ENCODE measurements at regions not wholly inside any gene's neighbourhood (a gene's known extent, or its start where the extent isn't known, plus 50 kb on each side); places are given as distances from the start of the nearest gene placed in this dataset.

DNA sequence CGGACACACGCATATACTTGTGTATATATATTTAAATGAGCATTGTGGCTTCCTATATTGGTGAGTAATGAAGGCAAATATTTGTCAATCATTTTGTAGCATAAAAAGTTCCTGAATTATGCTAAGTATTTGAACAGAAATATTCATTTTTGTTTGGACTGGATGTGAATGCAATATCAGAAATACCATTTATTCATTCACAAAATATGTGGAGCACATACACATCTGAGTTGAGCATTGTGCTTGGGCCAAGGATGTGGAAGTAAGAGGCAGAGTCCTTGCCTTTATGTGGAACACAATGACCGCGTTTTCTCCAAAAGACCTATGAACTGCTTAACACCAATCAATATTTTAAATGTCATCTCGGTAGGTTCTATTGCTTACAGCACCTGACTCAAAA lies 1086.5 kb downstream of the NR2F1-AS1 start:
- Mint-ChIP-seq H3K4me3 (no peak overlapping the region), H3K9me3 (peaks cover 2% of the 10 kb centered on the region), H3K4me1 (ENCODE audit: low read depth) (no peaks in the 10 kb centered on the region), H3K27me3 (ENCODE audit: low read depth) (no peaks in the 10 kb centered on the region), H3K36me3 (ENCODE audit: insufficient read depth) (no peaks in the 10 kb centered on the region)
- ATAC-seq (no peak), DNase-seq (no peak)

DNA sequence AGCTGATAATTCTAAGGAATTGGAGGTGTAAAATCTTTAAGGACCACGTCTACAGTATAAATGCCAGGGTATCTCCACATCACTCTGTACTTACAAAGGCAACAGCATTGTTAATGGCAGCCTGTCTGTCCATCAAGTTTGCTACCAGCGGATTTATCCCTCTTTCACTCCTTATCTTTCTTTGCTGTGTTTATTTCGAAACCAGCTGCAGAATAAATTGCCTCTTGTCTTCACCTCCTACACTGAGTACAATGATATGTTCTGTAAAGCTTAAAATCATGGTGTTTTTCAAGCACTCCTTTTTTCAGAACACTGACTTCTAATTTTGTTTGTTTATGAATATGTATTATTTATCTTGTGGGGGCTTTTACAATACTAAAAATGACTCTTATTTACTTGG lies 1088.1 kb downstream of the NR2F1-AS1 start:
- no peaks in the 10 kb centered on the region for H3K4me1 Mint-ChIP-seq (ENCODE audit: low read depth)
- H3K9me3 Mint-ChIP-seq = peaks cover 4% of the 10 kb centered on the region
- ATAC-seq (no peak), DNase-seq (no peak)
- H3K36me3 Mint-ChIP-seq (ENCODE audit: insufficient read depth) = no peaks in the 10 kb centered on the region
- H3K27me3 Mint-ChIP-seq (ENCODE audit: low read depth) = no peaks in the 10 kb centered on the region
- no peak overlapping the region for H3K4me3 Mint-ChIP-seq

DNA sequence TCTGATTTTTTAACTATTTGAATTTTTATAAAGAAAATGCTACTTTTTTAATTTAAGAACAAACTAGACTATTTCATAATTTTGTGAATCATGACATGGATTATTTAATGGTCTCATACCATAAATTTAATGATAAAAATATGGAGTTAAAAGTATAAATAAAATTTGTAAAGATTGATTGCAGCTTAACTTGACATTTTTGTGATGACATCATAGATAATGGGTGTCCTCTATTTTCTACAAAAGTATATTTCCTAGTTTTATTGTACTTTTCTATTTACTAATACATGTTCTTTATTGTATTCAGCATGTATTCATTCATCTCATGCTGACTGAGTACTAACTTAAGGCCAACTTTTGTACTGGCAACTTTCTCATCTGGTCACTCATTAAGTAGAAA lies 1096.5 kb downstream of the NR2F1-AS1 start:
- no peak overlapping the region for H3K4me3 Mint-ChIP-seq
- H3K27me3 Mint-ChIP-seq (ENCODE audit: low read depth) = no peaks in the 10 kb centered on the region
- no peaks in the 10 kb centered on the region for H3K36me3 Mint-ChIP-seq (ENCODE audit: insufficient read depth)
- no peaks in the 10 kb centered on the region for H3K4me1 Mint-ChIP-seq (ENCODE audit: low read depth)
- peaks cover 6% of the 10 kb centered on the region for H3K9me3 Mint-ChIP-seq
- DNase-seq = no peak
- no peak for ATAC-seq

DNA sequence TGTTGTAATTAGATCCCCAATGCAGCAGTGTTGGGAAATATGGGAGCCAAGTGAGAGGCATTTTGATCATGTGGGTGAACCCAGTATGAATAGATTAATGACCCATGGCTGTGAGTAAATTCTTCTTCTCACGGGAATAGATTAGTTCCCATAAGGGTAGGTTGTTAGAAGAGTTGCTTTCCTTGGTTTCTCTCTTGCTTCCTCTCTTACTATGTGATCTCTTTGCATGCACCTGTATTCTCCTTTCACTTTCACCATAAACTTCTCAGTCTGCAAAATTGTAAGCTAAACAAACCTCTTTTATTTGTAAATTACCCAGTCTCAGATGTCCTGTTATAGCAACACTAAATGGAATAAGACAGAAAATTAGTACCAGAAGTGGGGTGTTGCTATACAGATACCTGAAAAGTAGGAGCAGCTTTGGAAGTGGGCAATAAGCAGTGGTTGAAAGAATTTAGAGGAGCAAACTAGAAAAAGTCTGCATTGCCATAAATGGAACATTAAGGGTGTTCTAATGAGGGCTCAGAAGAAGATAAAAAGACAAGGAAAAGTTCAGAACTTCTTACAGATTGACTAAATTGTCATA lies 1090.0 kb upstream of the ARRDC3 start:
- Mint-ChIP-seq H3K27me3 (ENCODE audit: low read depth) (no peaks in the 10 kb centered on the region), H3K9me3 (peaks cover 15% of the 10 kb centered on the region), H3K4me3 (no peak overlapping the region), H3K4me1 (ENCODE audit: low read depth) (no peaks in the 10 kb centered on the region), H3K36me3 (ENCODE audit: insufficient read depth) (no peaks in the 10 kb centered on the region)
- DNase-seq = no peak
- no peak for ATAC-seq

DNA sequence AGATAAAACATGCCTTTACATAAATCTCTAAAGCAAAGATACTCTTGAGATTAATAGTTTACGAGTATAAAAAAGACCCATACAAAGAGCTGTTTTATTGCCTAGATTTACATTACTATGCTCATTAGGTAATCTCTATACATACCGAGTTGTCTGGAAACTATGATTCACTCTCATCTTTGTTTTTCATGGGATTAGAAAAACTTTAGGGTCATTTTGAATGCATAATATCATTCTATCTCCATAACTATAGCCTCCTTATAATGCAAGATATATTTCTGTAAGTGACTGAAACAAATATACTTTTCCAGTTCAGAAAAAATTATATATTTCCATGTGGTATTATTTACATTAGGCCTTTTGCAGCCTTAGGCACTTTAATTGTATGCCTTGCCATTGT lies 1088.7 kb upstream of the ARRDC3 start:
- Mint-ChIP-seq H3K27me3 (ENCODE audit: low read depth) (no peaks in the 10 kb centered on the region), H3K36me3 (ENCODE audit: insufficient read depth) (no peaks in the 10 kb centered on the region), H3K4me3 (no peak overlapping the region), H3K9me3 (peaks cover 15% of the 10 kb centered on the region), H3K4me1 (ENCODE audit: low read depth) (no peaks in the 10 kb centered on the region)
- ATAC-seq (no peak), DNase-seq (no peak)

DNA sequence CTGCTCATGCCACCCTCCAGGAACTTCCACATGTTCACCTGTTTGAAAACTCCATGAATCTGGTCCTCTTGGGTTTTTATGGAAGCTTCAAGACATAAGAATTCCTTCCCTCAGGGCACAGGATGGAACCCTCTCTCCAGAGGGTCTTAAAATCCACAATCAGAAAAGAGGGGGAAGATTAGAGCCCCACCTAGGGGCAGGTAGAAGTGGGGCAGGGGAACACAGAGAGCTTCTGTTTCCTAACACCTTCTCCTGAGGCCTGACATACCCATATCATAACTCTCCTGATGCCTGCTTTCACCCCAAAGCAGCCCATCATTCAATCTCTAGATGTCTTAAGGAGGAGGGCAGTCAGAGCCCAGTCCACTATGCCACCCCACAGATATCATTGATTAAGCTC lies 1087.7 kb upstream of the ARRDC3 start:
- Mint-ChIP-seq H3K4me1 (ENCODE audit: low read depth) (no peaks in the 10 kb centered on the region), H3K36me3 (ENCODE audit: insufficient read depth) (no peaks in the 10 kb centered on the region), H3K9me3 (peaks cover 15% of the 10 kb centered on the region), H3K4me3 (no peak overlapping the region), H3K27me3 (ENCODE audit: low read depth) (no peaks in the 10 kb centered on the region)
- no peak for DNase-seq
- ATAC-seq = no peak

DNA sequence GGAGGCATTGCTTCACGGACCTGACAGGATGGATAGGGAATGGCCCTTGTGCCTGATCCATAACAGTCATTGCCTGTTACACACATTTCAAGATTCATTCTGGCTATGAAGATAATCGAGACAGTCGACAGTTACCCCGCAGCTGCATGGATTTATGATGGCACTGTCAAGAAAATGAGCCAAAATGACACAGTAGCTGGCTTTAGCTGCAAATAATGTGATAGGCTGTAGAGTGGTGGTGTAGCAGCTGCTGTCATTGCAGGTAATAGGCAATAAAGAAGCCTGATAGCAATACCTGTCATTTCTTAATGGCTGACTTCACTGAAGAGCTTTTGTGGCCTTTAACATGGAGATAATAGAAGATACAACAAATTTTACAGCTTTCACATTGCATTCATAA lies 1085.2 kb upstream of the ARRDC3 start:
- peaks cover 10% of the 10 kb centered on the region for H3K9me3 Mint-ChIP-seq
- H3K36me3 Mint-ChIP-seq (ENCODE audit: insufficient read depth) = no peaks in the 10 kb centered on the region
- H3K27me3 Mint-ChIP-seq (ENCODE audit: low read depth) = no peaks in the 10 kb centered on the region
- H3K4me1 Mint-ChIP-seq (ENCODE audit: low read depth) = no peaks in the 10 kb centered on the region
- no peak for ATAC-seq
- DNase-seq = no peak
- H3K4me3 Mint-ChIP-seq = no peak overlapping the region

DNA sequence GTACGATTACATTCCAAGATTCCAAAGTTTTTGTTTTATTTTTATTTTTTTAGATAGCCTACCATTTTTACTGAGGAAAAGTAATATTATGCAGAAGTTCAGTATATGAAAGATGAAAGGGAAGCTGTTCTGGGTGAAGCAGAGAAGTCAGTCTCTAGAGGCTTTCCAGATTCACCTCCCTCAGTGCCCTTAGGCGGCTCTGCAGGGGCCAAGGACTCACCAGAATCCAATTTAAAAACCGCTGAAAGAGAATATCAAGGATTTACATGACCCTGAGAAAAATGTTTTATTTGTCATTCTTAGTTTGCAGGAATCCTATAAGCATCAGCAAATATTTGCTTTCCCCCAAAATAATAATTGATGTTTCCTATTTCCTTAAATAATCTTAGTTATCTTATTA lies 1084.6 kb upstream of the ARRDC3 start:
- H3K36me3 Mint-ChIP-seq (ENCODE audit: insufficient read depth) = no peaks in the 10 kb centered on the region
- H3K9me3 Mint-ChIP-seq = peaks cover 5% of the 10 kb centered on the region
- no peak for ATAC-seq
- H3K4me1 Mint-ChIP-seq (ENCODE audit: low read depth) = no peaks in the 10 kb centered on the region
- no peak overlapping the region for H3K4me3 Mint-ChIP-seq
- DNase-seq = no peak
- H3K27me3 Mint-ChIP-seq (ENCODE audit: low read depth) = no peaks in the 10 kb centered on the region

DNA sequence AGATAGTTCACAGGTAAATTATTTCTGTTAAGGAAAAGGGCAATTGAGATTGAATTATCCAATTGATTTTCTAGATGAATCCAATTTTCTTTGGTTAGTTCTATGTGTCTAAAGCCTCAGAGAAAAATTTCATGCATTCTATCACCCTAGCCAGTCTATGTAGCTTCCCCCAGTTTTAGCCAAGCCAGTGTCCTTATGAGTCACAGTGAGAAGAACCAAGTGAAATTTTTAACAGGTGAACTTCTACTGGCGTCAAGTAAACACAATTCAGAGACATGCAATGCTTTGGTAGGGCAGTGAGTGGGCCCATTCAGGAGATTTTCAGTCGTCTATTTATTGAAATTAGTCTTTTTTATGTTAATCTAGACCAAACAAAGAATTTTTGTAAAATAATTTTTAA lies 1077.4 kb upstream of the ARRDC3 start:
- no peaks in the 10 kb centered on the region for H3K4me1 Mint-ChIP-seq (ENCODE audit: low read depth)
- no peaks in the 10 kb centered on the region for H3K36me3 Mint-ChIP-seq (ENCODE audit: insufficient read depth)
- DNase-seq (no peak), ATAC-seq (no peak)
- H3K27me3 Mint-ChIP-seq (ENCODE audit: low read depth) = no peaks in the 10 kb centered on the region
- H3K9me3 Mint-ChIP-seq = no peaks in the 10 kb centered on the region
- H3K4me3 Mint-ChIP-seq = no peak overlapping the region

DNA sequence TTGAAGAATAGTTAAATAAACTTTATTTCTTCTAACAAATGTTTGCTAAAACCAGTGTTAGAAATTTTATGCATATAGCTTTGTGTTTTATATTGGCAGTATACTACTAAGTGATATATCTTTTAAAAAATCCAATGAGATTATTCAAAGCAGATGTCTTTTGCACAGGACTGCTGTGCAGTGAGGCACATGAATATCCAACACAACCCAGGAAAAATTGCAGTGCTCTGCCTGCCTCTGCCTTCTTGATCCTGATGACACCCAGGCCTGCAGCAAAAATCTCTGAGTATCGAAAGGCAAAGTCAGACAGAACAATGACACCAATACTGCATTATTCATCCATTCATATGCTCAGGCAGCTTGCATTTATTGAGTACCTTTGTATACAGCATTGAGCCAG lies 1076.5 kb upstream of the ARRDC3 start:
- Mint-ChIP-seq H3K9me3 (no peaks in the 10 kb centered on the region), H3K4me3 (no peak overlapping the region), H3K36me3 (ENCODE audit: insufficient read depth) (no peaks in the 10 kb centered on the region), H3K27me3 (ENCODE audit: low read depth) (no peaks in the 10 kb centered on the region), H3K4me1 (ENCODE audit: low read depth) (no peaks in the 10 kb centered on the region)
- ATAC-seq (no peak), DNase-seq (no peak)

DNA sequence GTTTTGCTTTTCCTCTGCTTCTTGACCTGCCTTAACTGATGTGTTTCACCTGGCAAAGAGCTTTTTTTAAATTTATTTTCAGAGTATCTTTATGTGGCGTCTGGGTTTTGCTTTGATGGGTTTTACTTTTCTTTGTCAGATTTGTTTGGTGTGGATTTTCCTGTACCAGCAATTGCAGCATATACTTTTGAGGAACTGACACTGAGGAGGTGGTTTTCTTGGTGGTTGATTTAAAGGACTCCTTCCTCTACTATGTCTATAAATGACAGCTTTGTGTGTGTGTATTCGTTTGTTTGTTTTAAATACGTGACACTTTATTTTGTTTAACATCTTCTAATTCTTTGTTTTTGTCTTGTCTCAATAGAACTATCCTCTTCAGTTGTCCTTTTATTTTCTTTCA lies 1071.9 kb upstream of the ARRDC3 start:
- Mint-ChIP-seq H3K4me3 (no peak overlapping the region), H3K27me3 (ENCODE audit: low read depth) (no peaks in the 10 kb centered on the region), H3K36me3 (ENCODE audit: insufficient read depth) (no peaks in the 10 kb centered on the region), H3K9me3 (peaks cover 4% of the 10 kb centered on the region), H3K4me1 (ENCODE audit: low read depth) (no peaks in the 10 kb centered on the region)
- no peak for ATAC-seq
- no peak for DNase-seq

DNA sequence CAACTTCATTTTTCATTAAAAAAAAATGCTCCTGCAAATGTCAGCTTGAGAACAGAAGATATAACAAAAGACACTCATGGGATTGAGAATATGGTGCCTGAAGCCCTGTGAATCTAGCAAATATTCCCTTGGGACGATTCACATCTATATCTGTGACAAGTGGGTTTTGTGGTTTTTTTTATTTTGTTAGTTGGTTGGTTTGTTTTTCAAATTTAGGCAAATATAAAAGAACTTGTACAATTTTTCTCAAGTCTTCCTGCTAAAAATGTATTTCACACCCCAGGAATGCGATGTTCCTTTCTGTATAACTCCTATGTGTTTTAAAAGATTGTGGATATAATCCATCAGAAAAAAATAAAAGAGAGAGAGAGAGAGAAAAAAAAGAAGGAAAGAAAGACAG lies 1061.8 kb upstream of the ARRDC3 start:
- H3K9me3 Mint-ChIP-seq = peaks cover 8% of the 10 kb centered on the region
- no peak for ATAC-seq
- no peaks in the 10 kb centered on the region for H3K4me1 Mint-ChIP-seq (ENCODE audit: low read depth)

DNA sequence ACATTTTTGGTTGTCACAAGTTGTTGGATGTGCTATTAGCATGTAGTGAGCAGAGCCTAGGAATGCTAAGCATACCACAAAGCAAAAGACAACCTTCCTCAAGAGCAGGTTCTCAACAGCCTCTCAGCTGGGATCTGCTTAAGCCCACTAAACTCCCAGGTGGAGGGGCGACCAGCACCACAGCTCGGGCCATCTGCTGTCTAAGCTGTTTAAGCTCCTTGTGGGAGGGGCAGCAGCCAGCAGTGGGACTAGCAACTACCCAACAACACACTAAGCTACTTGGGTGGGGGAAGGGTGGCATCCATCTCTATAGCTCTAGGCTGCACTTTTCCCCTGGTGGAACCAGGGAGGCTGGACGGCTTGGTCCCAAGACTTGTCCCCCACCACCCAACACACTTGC lies 1052.7 kb upstream of the ARRDC3 start:
- Mint-ChIP-seq H3K4me1 (ENCODE audit: low read depth) (no peaks in the 10 kb centered on the region), H3K36me3 (ENCODE audit: insufficient read depth) (no peaks in the 10 kb centered on the region), H3K9me3 (peaks cover 25% of the 10 kb centered on the region), H3K4me3 (no peak overlapping the region), H3K27me3 (ENCODE audit: low read depth) (no peaks in the 10 kb centered on the region)
- ATAC-seq = no peak
- DNase-seq = no peak

More for the DNA sequence above, 1061.8 kb upstream of the ARRDC3 start:
- H3K27me3 Mint-ChIP-seq (ENCODE audit: low read depth) = no peaks in the 10 kb centered on the region
- DNase-seq = no peak
- H3K4me3 Mint-ChIP-seq = no peak overlapping the region
- no peaks in the 10 kb centered on the region for H3K36me3 Mint-ChIP-seq (ENCODE audit: insufficient read depth)

DNA sequence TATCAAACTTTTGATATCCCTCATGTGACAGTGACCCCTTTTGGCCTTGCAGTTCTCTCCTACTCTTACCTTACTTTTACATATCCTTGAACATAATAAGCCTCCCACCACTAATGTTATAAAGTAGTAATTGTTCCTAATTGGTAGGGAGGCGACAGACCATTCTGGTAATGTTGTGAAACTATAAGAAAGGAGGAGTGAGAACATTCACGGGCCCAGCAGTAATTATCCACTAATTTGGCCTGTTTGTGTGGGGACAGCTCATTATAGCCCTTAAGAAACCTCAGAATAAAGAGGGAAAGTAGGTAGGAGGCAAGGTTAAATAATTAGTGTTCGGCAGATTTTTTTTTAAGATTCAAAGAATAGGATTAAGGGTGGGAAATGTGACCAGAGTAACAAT lies 1046.5 kb upstream of the ARRDC3 start:
- Mint-ChIP-seq H3K4me1 (ENCODE audit: low read depth) (no peaks in the 10 kb centered on the region), H3K36me3 (ENCODE audit: insufficient read depth) (no peaks in the 10 kb centered on the region), H3K9me3 (peaks cover 6% of the 10 kb centered on the region), H3K4me3 (no peak overlapping the region), H3K27me3 (ENCODE audit: low read depth) (no peaks in the 10 kb centered on the region)
- DNase-seq = no peak
- ATAC-seq = no peak

DNA sequence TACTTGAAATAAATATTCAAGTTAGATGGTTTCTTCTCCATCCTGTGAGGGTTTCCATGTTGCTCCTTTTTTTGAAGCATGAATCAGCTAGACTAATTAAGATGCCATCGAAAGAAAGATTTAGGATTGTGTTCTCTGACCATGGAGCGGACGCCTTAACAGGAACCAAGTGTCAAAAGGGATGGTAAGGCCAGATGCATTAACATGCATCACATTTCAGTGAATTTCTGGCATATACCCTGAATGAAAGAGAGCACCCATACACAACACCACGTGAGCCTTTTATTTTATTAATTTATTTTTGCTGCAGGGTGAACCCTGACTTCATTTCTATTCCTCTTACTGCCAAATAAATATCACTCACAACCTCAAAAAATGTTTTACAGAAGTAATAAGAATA lies 1045.3 kb upstream of the ARRDC3 start:
- ATAC-seq (no peak), DNase-seq (no peak)
- H3K36me3 Mint-ChIP-seq (ENCODE audit: insufficient read depth) = no peaks in the 10 kb centered on the region
- H3K9me3 Mint-ChIP-seq = peaks cover 3% of the 10 kb centered on the region
- no peaks in the 10 kb centered on the region for H3K27me3 Mint-ChIP-seq (ENCODE audit: low read depth)
- H3K4me3 Mint-ChIP-seq = no peak overlapping the region
- H3K4me1 Mint-ChIP-seq (ENCODE audit: low read depth) = no peaks in the 10 kb centered on the region

Measured in activated T-cell treated with anti-CD3 and anti-CD28 coated beads, Interleukin-2, amount 50 U/mL, for 4 hours (primary cell).